Stimulated activated naive B cell treated with anti-CD40 and anti-IgM and Interleukin-4, amounts not matched to agents 10 μg/mL and 1 μg/mL and 100 μg/mL, for 72 hours (primary cell): ENCODE measurements at regions not wholly inside any gene's neighbourhood (a gene's known extent, or its start where the extent isn't known, plus 50 kb on each side); places are given as distances from the start of the nearest gene placed in this dataset.

Experiments
- ATAC-seq, 2 donors: fragments of 150-1000 bp; cut with Tn5 transposase; replicated peaks; 2 replicates each; pipeline ENCODE4 v1.10.0; 2021; ENCODE audit warnings: moderate library complexity in 1 of 2
- DNase-seq: peaks from one replicate; pipeline ENCODE4 v3.0.0; 2021
- H3K27ac Mint-ChIP-seq: one replicate; pipeline ENCODE4 v1.8.0; 2022; ENCODE audit warnings: mild to moderate bottlenecking, mixed read lengths
- H3K27me3 Mint-ChIP-seq, 2 donors: one replicate each; pipeline ENCODE4 v1.8.0; 2022; ENCODE audit warnings: mixed read lengths in 2 of 2
- H3K36me3 Mint-ChIP-seq, 2 donors: one replicate each; pipeline ENCODE4 v1.8.0; 2022; ENCODE audit warnings: mixed read lengths in 2 of 2, mild to moderate bottlenecking in 1 of 2
- H3K4me1 Mint-ChIP-seq, 2 donors: one replicate each; pipeline ENCODE4 v1.8.0; 2022; ENCODE audit warnings: mixed read lengths in 2 of 2, mild to moderate bottlenecking in 1 of 2
- H3K4me3 Mint-ChIP-seq, 2 donors: one replicate each; pipeline ENCODE4 v1.8.0; 2022; ENCODE audit warnings: mild to moderate bottlenecking in 2 of 2, mixed read lengths in 2 of 2, moderate library complexity in 1 of 2
- H3K9me3 Mint-ChIP-seq, 2 donors: one replicate each; pipeline ENCODE4 v1.8.0; 2022; ENCODE audit warnings: mixed read lengths in 2 of 2, mild to moderate bottlenecking in 1 of 2

DNA sequence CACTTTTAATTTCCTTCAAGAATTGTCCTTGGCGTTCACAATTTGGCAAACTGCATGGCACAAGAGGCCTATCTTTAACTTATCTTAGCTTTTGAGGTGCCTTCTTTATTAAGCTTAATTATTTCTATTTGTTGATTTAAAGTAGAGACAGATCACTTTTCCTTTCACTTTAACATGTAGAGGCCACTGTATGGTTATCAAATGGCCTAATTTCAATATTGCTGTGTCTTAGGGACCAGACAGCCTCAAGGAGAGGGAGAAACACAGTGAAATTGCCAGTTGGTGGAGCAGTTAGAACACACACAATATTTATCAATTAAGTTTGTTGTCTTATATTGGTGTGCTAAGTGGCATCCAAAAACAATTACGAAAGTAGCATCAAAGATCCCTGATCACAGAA, 1013.9 kb downstream of the KCNT2 start:
- no peaks in the 10 kb centered on the region for H3K27me3 Mint-ChIP-seq
- DNase-seq (no peak), ATAC-seq (no peak)
- H3K4me1 Mint-ChIP-seq, result no peaks in the 10 kb centered on the region
- no peaks in the 10 kb centered on the region for H3K36me3 Mint-ChIP-seq
- no peaks in the 10 kb centered on the region for H3K9me3 Mint-ChIP-seq
- H3K27ac Mint-ChIP-seq, result no peak overlapping the region
- H3K4me3 Mint-ChIP-seq, result no peak overlapping the region

DNA sequence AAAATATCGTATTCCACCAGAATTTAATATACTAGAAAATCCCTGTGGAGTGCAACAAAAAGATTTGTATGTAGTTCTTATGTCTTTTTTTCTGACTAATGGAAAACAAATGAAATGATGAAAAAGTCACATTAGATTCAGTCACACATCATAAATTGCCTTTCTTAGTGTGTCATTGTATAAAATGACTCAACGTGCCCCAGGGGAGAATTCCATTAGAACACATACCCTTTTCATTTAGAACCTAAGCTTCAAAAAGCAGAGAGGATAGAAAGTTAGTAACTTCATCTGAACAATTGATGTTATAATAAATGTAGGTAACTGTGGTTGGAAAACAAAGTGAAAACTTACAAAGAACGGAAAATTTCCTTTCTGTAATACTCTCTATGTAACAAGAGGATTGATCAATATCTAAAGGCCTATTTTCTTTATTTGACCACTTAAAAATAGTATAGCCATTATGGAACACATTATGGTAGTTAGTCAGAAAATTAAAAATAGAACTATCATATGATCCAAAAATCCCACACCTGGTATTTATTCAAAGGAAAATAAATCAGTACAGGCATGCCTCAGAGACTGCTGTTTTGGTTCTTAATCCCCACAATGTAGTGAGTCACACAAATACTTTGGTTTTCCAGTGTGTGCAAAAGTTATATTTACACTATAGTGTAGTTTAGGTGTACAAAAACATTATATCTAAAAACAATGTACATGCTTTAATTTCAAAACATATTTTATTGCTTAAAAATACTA, 1016.1 kb downstream of the KCNT2 start:
- no peaks in the 10 kb centered on the region for H3K27me3 Mint-ChIP-seq
- no peaks in the 10 kb centered on the region for H3K9me3 Mint-ChIP-seq
- H3K27ac Mint-ChIP-seq, result no peak overlapping the region
- no peaks in the 10 kb centered on the region for H3K4me1 Mint-ChIP-seq
- ATAC-seq, result no peak
- DNase-seq, result no peak
- H3K36me3 Mint-ChIP-seq, result no peaks in the 10 kb centered on the region
- H3K4me3 Mint-ChIP-seq, result no peak overlapping the region

- H3K4me1 Mint-ChIP-seq, result no peaks in the 10 kb centered on the region
- H3K27me3 Mint-ChIP-seq, result no peaks in the 10 kb centered on the region
- H3K27ac Mint-ChIP-seq, result no peak overlapping the region
- no peak for ATAC-seq
- DNase-seq, result no peak
- H3K4me3 Mint-ChIP-seq, result no peak overlapping the region
- H3K36me3 Mint-ChIP-seq, result no peaks in the 10 kb centered on the region
- H3K9me3 Mint-ChIP-seq, result no peaks in the 10 kb centered on the region
These were observed 1017.6 kb downstream of the KCNT2 start for GRCh38 chr1:195590649-195591048.

- peaks cover 0 to 1% of the 10 kb centered on the region in 2 donors for H3K9me3 Mint-ChIP-seq
- H3K4me1 Mint-ChIP-seq, result no peaks in the 10 kb centered on the region
- DNase-seq (no peak), ATAC-seq (peak in 1 of 2 donors; percentile 25)
- no peak overlapping the region for H3K27ac Mint-ChIP-seq
- no peak overlapping the region for H3K4me3 Mint-ChIP-seq
- no peaks in the 10 kb centered on the region for H3K36me3 Mint-ChIP-seq
- no peaks in the 10 kb centered on the region for H3K27me3 Mint-ChIP-seq
These were observed 1023.2 kb downstream of the KCNT2 start for GRCh38 chr1:195584870-195585624.

GRCh38 chr1:195580988-195581387, 1027.3 kb downstream of the KCNT2 start:
- no peaks in the 10 kb centered on the region for H3K4me1 Mint-ChIP-seq
- ATAC-seq, result no peak
- no peak for DNase-seq
- no peak overlapping the region for H3K27ac Mint-ChIP-seq
- no peak overlapping the region for H3K4me3 Mint-ChIP-seq
- H3K27me3 Mint-ChIP-seq, result no peaks in the 10 kb centered on the region
- H3K36me3 Mint-ChIP-seq, result no peaks in the 10 kb centered on the region
- peaks cover 0 to 1% of the 10 kb centered on the region in 2 donors for H3K9me3 Mint-ChIP-seq

DNA sequence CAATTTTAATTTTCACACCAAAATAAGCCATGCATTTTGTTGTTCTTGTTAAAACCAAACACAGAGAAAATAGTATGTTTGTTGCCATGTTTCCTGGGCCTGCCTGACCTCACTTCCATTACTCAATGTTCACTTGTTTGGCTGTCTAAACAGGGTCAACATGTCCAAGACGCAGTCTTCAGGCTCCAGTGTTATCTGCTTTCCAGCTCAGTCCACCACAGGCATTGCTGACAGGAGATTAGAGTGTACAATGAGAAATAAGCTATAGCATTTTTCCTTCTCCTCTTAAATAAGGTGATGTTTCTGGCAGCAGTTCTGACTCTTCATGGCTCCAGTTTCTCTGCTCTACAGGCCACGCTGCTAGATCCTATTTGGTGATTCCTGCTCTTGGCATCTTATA, 1030.5 kb downstream of the KCNT2 start:
- Mint-ChIP-seq H3K4me3 (no peak overlapping the region), H3K9me3 (peaks cover 0 to 1% of the 10 kb centered on the region in 2 donors), H3K36me3 (no peaks in the 10 kb centered on the region), H3K27ac (no peak overlapping the region), H3K4me1 (no peaks in the 10 kb centered on the region), H3K27me3 (no peaks in the 10 kb centered on the region)
- DNase-seq (no peak), ATAC-seq (no peak)

- H3K4me3 Mint-ChIP-seq, result no peak overlapping the region
These were observed 1031.6 kb downstream of the KCNT2 start for GRCh38 chr1:195576641-195577040.

DNA sequence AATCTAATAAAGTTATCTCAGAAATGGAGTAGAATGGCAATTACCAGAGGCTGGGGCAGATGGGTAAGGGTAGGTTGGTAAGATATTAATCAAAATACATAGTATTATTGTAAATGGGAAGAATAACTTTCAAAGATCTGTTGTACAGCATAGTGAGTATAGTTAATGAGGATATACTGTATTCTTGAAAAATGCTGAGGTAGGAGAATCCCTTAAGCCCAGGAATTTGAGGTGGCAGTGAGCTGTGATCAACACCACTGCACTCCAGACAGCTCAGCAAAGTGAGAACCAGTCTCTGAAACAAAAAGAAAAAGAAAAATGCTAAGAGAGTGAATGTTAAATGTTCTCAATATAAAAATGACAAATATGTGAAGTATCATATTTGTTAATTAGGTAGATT, 1033.7 kb downstream of the KCNT2 start:
- Mint-ChIP-seq H3K36me3 (no peaks in the 10 kb centered on the region), H3K9me3 (peaks cover 4 to 5% of the 10 kb centered on the region in 2 donors), H3K27ac (no peak overlapping the region), H3K4me3 (no peak overlapping the region), H3K27me3 (no peaks in the 10 kb centered on the region), H3K4me1 (no peaks in the 10 kb centered on the region)
- DNase-seq (no peak), ATAC-seq (no peak)

More at GRCh38 chr1:195576641-195577040, 1031.6 kb downstream of the KCNT2 start:
- no peaks in the 10 kb centered on the region for H3K36me3 Mint-ChIP-seq
- H3K9me3 Mint-ChIP-seq, result peaks cover 0 to 3% of the 10 kb centered on the region in 2 donors
- no peaks in the 10 kb centered on the region for H3K27me3 Mint-ChIP-seq
- DNase-seq (no peak), ATAC-seq (no peak)
- no peaks in the 10 kb centered on the region for H3K4me1 Mint-ChIP-seq
- no peak overlapping the region for H3K27ac Mint-ChIP-seq

DNA sequence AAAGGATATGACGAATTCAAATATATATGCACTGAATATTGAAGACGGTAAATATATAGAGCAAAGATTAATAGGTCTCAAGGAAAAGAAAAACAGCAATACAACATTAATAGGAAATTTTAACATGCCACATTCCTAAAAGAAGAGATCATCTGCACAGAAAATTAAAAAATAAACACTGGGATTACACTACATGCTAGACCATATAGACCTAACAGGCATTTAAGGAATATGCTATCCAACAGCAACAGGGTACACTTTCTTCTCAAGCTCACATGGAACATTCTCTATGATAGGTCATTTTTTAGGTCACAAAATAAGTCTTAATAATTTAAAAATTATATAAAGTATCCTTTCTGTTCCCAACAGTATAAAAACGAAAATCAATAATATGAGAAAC, 1038.3 kb downstream of the KCNT2 start:
- Mint-ChIP-seq H3K9me3 (peaks cover 4 to 5% of the 10 kb centered on the region in 2 donors), H3K36me3 (no peaks in the 10 kb centered on the region), H3K27me3 (no peaks in the 10 kb centered on the region), H3K27ac (no peak overlapping the region), H3K4me3 (no peak overlapping the region), H3K4me1 (no peaks in the 10 kb centered on the region)
- DNase-seq (no peak), ATAC-seq (no peak)

GRCh38 chr1:195568389-195568788, 1039.9 kb downstream of the KCNT2 start:
- H3K27me3 Mint-ChIP-seq, result no peaks in the 10 kb centered on the region
- no peaks in the 10 kb centered on the region for H3K36me3 Mint-ChIP-seq
- ATAC-seq (no peak), DNase-seq (no peak)
- H3K9me3 Mint-ChIP-seq, result peaks cover 4 to 5% of the 10 kb centered on the region in 2 donors
- no peak overlapping the region for H3K4me3 Mint-ChIP-seq
- no peaks in the 10 kb centered on the region for H3K4me1 Mint-ChIP-seq
- H3K27ac Mint-ChIP-seq, result no peak overlapping the region

DNA sequence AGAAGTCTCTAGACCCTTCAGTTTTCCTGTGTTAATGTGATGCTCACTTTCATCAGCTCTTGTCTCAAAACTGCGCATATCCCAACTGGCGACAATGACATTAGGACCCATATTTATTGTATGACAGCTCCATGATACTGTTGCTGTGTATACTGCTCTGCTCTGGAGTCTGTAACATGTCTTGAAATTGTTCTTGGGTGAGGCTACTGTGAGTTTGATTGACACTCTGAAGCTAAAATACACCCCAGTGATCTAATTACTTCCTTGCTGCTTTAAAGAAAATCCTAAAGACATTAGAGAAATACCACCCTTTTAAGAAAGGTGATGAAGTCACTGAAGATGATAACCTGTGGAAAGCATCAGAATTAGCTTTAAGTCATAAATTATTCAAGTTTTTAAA, 1046.2 kb downstream of the KCNT2 start:
- no peak overlapping the region for H3K4me3 Mint-ChIP-seq
- no peaks in the 10 kb centered on the region for H3K4me1 Mint-ChIP-seq
- ATAC-seq (no peak), DNase-seq (no peak)
- no peaks in the 10 kb centered on the region for H3K27me3 Mint-ChIP-seq
- H3K9me3 Mint-ChIP-seq, result no peaks in the 10 kb centered on the region
- no peaks in the 10 kb centered on the region for H3K36me3 Mint-ChIP-seq
- H3K27ac Mint-ChIP-seq, result no peak overlapping the region

DNA sequence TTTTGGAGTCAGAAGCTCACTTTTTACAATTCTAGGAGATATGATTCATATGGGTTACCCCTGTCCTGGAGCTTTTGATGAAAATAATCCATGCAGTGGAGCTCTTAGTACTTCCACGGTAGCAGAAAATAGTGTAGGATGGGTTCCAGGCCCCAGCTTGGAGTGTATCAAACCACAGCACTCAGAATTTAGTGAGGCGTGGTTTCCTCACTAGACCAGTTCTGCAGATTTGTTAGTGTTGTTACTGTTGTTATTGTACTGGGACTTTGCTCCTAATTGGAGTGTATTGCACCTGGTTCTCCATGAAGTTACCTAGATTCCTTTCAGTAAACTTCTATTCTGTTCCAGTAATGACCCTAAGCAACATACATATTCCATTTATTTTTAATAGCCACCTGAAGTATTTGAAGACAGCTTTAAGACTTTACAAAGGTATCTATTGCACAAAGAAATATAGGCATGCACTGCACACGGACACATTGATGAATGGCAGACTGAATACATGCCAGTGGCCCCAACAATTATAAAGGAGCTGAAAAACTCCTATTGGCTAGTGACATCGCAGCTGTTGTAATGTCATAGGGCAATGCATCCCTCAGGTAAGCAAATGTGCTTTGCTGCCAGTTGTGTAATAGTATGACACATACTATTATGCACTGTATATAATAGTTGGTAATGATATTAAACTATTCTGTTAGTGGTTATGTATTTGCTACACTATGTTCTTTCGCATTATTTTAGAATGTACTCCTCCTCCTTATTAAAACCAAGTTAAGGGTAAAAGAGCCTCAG, 1058.0 kb downstream of the KCNT2 start:
- Mint-ChIP-seq H3K27me3 (no peaks in the 10 kb centered on the region), H3K27ac (no peak overlapping the region), H3K4me1 (no peaks in the 10 kb centered on the region), H3K4me3 (no peak overlapping the region), H3K9me3 (peaks cover 0 to 2% of the 10 kb centered on the region in 2 donors), H3K36me3 (no peaks in the 10 kb centered on the region)
- ATAC-seq (no peak), DNase-seq (no peak)

GRCh38 chr1:195530961-195531360, 1077.3 kb downstream of the KCNT2 start:
- no peaks in the 10 kb centered on the region for H3K36me3 Mint-ChIP-seq
- no peak overlapping the region for H3K27ac Mint-ChIP-seq
- H3K27me3 Mint-ChIP-seq, result no peaks in the 10 kb centered on the region
- no peak overlapping the region for H3K4me3 Mint-ChIP-seq
- no peaks in the 10 kb centered on the region for H3K9me3 Mint-ChIP-seq
- ATAC-seq (no peak), DNase-seq (no peak)
- H3K4me1 Mint-ChIP-seq, result no peaks in the 10 kb centered on the region

- Mint-ChIP-seq H3K36me3 (no peaks in the 10 kb centered on the region), H3K27me3 (no peaks in the 10 kb centered on the region), H3K4me1 (no peaks in the 10 kb centered on the region), H3K9me3 (no peaks in the 10 kb centered on the region), H3K4me3 (no peak overlapping the region), H3K27ac (no peak overlapping the region)
- ATAC-seq (no peak), DNase-seq (no peak)
These were observed 1078.4 kb downstream of the KCNT2 start for GRCh38 chr1:195529881-195530280.
